IPS-20b (cell line): ENCODE measurements at regions not wholly inside any gene's neighbourhood (a gene's known extent, or its start where the extent isn't known, plus 50 kb on each side); places are given as distances from the start of the nearest gene placed in this dataset.
A peak's percentile ranks its signal among the peaks of the same experiment; 100 is the strongest.
"Not testable (repeated sequence)": the region's sequence is repeated elsewhere in the genome, so short reads cannot be mapped to it uniquely, and the experiment has no call there.

Source experiments
- H3K27ac ChIP-seq: one replicate; pipeline ENCODE4 v1.5.1; 2013; ENCODE audit warnings: low read length
- H3K27me3 ChIP-seq: 2 replicates; pipeline ENCODE4 v1.6.1; 2013; ENCODE audit warnings: mild to moderate bottlenecking, low read length, inconsistent platforms; ENCODE audit not compliant: insufficient read depth
- H3K36me3 ChIP-seq: 2 replicates; pipeline ENCODE4 v1.6.1; 2013; ENCODE audit warnings: low read depth, mild to moderate bottlenecking, inconsistent platforms, low read length, moderate library complexity; ENCODE audit not compliant: insufficient read depth
- H3K4me1 ChIP-seq: 2 replicates; pipeline ENCODE4 v1.6.1; 2013; ENCODE audit warnings: mild to moderate bottlenecking, control low read depth, inconsistent platforms, low read length, moderate library complexity; ENCODE audit not compliant: insufficient read depth
- H3K4me3 ChIP-seq: 2 replicates; pipeline ENCODE4 v1.5.1; 2013; ENCODE audit warnings: mild to moderate bottlenecking, low read length, inconsistent platforms
- H3K9ac ChIP-seq: 2 replicates; pipeline ENCODE4 v1.6.1; 2013; ENCODE audit warnings: low read depth, mild to moderate bottlenecking, inconsistent platforms, low read length, moderate library complexity
- H3K9me3 ChIP-seq: 2 replicates; pipeline ENCODE4 v1.6.1; 2013; ENCODE audit warnings: mild to moderate bottlenecking, low read depth, low read length, inconsistent platforms; ENCODE audit not compliant: insufficient read depth

- H3K36me3 ChIP-seq: no peaks in the 10 kb centered on the region
- H3K27ac ChIP-seq: no peak overlapping the region
- no peak overlapping the region for H3K4me3 ChIP-seq
- no peak overlapping the region for H3K9ac ChIP-seq
- no peaks in the 10 kb centered on the region for H3K27me3 ChIP-seq
- H3K9me3 ChIP-seq: no peaks in the 10 kb centered on the region
- no peaks in the 10 kb centered on the region for H3K4me1 ChIP-seq
Measured at GRCh38 chr6:137625100-137625661, 131.0 kb upstream of the OLIG3 start.

GRCh38 chr6:137625808-137626207, 131.6 kb upstream of the OLIG3 start:
- H3K9ac ChIP-seq: no peak overlapping the region
- peaks cover 4% of the 10 kb centered on the region; the same call in 1 of the 2 replicates for H3K4me1 ChIP-seq
- no peaks in the 10 kb centered on the region for H3K9me3 ChIP-seq
- no peaks in the 10 kb centered on the region for H3K36me3 ChIP-seq
- no peak overlapping the region for H3K4me3 ChIP-seq
- H3K27me3 ChIP-seq: no peaks in the 10 kb centered on the region
- no peak overlapping the region for H3K27ac ChIP-seq

DNA sequence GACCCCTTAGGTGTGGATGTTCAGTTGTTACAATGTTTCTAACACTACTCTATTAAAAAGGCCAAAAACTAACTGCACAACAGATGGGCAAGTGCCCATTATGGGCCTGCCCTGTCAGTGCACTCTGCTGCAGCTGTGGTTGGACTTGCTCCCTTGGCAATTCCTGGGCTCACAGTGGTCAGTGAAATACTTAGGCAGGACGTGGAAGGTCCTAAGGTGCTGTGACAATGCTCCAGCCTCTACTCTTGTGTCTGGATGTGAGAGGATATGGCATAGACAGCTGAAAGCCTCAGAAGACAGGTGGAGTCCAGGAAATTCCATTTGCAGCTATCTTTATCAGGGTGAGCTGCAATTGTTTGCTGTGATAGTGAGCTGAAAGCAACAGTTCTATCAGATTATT, 136.5 kb upstream of the OLIG3 start:
- peak overlapping the region; percentile 43; the same call in 1 of the 2 replicates for H3K9ac ChIP-seq
- no peaks in the 10 kb centered on the region for H3K27me3 ChIP-seq
- H3K27ac ChIP-seq: peak overlapping the region; percentile 0
- H3K36me3 ChIP-seq: no peaks in the 10 kb centered on the region
- no peak overlapping the region for H3K4me3 ChIP-seq
- H3K9me3 ChIP-seq: no peaks in the 10 kb centered on the region
- peaks cover 17% of the 10 kb centered on the region; the same call in 1 of the 2 replicates for H3K4me1 ChIP-seq

DNA sequence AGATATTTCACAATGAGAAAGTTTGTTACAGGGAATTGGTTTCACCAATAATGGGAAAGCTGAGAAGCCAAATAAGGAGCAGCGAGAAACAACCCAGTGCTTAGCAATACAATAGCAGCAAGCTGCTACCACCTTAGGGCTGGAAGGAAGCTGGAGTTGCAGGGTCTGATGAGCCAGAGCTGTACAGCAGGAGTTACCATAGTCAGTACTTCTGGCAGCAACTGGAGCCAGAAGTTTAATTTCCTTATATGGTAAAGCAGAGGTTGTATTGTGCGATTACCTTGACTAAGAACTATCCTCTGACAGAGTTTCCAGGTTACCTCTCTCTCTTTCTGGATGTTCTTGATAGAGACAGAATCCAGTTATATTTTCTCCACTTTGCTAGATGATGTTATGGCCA, 137.1 kb upstream of the OLIG3 start:
- Histone ChIP-seq H3K27ac (peak overlapping the region; percentile 6), H3K9ac (peak overlapping the region; percentile 44; the same call in 1 of the 2 replicates), H3K36me3 (no peaks in the 10 kb centered on the region), H3K4me1 (peaks cover 17% of the 10 kb centered on the region; the same call in 1 of the 2 replicates), H3K27me3 (no peaks in the 10 kb centered on the region), H3K4me3 (no peak overlapping the region), H3K9me3 (no peaks in the 10 kb centered on the region)

DNA sequence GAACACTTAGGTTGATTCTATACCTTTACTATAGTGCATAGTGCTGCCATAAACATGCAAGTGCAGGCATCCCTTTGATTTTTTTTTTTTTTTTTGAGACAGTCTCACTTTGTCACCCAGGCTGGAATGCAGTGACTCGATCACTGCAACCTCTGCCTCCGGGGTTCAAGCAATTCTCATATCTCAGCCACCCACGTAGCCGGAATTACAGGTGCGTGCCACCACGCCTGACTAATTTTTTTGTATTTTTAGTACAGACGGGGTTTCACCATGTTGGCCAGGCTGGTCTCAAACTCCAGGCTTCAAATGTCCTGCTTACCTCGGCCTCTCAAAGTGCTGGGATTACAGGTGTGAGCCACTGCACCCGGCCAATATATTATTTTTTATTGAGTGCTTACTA, 140.0 kb upstream of the OLIG3 start:
- H3K4me3 ChIP-seq, H3K9ac ChIP-seq, H3K27me3 ChIP-seq, H3K36me3 ChIP-seq, H3K9me3 ChIP-seq, H3K27ac ChIP-seq: not testable (repeated sequence)
- H3K4me1 ChIP-seq: peaks cover 17% of the 10 kb centered on the region; the same call in 1 of the 2 replicates

DNA sequence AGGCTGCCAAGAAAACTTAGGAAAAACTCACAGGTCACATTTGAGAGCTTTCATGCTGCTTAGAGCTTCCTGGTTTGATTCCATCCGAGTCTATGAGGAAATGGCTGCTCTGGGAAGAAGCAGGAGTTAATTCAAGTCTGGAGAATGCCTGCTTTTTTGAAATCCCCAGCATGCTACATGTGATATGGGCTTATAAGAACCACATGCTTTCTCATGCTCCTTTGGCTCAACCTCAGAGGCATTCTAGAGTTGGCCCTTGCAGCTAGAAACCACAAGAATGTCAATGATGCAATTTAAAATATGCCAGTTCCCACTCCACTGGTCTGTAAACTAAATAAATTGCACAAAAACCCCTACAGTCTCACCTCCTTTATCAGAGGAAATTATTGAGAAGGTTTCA, 142.9 kb upstream of the OLIG3 start:
- Histone ChIP-seq H3K9me3 (no peaks in the 10 kb centered on the region), H3K36me3 (no peaks in the 10 kb centered on the region)

DNA sequence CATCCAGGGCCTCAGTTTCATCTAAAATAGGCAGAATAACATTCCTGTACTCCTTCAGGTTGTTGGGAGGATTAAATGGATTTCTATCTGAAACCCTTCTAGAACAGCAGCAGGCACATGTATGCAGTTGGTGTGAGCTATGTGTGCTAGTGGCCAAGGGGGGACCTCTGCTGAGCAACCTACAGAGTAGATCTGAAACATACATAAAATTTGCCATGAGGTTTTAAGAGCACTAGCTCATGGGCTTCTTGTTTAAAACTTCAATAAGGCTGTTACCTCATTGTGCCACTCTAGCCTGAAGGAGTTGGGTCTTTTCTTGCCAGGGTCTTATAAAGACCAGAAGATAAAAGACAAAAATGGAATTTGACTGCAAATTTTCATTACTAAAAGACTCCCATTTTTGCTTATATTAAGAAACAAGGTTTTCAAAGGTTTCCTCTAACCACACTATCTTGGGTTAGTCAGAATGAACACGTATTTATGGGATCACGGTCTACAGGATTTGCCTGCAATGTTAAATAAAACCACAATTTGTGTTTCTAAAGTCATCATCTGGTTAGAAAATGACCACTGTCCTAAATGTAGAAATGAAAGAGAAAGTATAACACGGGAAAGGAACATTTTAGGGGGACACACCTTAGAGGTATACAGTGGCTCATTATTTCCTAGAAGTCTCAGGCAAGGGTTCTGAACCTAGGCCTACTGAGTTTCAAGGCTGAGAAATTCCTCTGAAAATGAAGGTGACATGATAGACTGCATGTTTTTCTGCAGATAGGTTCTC, 144.9 kb upstream of the OLIG3 start:
- Histone ChIP-seq H3K36me3 (no peaks in the 10 kb centered on the region), H3K4me1 (no peaks in the 10 kb centered on the region), H3K9ac (no peak overlapping the region), H3K27me3 (no peaks in the 10 kb centered on the region), H3K9me3 (no peaks in the 10 kb centered on the region), H3K27ac (no peak overlapping the region), H3K4me3 (no peak overlapping the region)

More for the DNA sequence above, 142.9 kb upstream of the OLIG3 start:
- H3K9ac ChIP-seq: no peak overlapping the region
- no peaks in the 10 kb centered on the region for H3K27me3 ChIP-seq
- no peak overlapping the region for H3K4me3 ChIP-seq
- H3K4me1 ChIP-seq: no peaks in the 10 kb centered on the region; the same call in 1 of the 2 replicates
- no peak overlapping the region for H3K27ac ChIP-seq

DNA sequence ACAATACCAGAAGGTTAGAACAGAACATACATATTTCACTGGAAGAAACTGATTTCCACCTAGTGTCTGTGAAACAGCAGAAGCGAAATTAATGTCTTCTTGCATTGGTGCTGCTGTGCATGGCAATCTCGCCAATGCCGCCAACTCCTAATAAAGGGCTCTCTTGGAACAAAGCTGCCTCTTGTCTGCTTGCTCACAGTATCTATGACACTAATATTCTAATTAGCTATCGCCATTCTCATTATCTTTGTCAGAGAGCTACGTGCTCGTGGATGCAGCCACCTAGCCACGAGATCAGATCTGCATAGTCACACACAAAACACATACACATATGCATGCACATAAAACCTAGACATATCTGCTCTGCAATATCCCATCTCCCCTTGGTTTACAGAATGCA, 145.9 kb upstream of the OLIG3 start:
- Histone ChIP-seq H3K27ac (no peak overlapping the region), H3K4me1 (no peaks in the 10 kb centered on the region), H3K27me3 (no peaks in the 10 kb centered on the region), H3K36me3 (no peaks in the 10 kb centered on the region), H3K9ac (no peak overlapping the region), H3K9me3 (no peaks in the 10 kb centered on the region), H3K4me3 (no peak overlapping the region)

- Histone ChIP-seq H3K27me3 (no peaks in the 10 kb centered on the region), H3K9ac (no peak overlapping the region), H3K9me3 (no peaks in the 10 kb centered on the region), H3K27ac (no peak overlapping the region), H3K36me3 (no peaks in the 10 kb centered on the region), H3K4me3 (no peak overlapping the region), H3K4me1 (no peaks in the 10 kb centered on the region)
Measured at GRCh38 chr6:137641474-137642077, 147.4 kb upstream of the OLIG3 start.

DNA sequence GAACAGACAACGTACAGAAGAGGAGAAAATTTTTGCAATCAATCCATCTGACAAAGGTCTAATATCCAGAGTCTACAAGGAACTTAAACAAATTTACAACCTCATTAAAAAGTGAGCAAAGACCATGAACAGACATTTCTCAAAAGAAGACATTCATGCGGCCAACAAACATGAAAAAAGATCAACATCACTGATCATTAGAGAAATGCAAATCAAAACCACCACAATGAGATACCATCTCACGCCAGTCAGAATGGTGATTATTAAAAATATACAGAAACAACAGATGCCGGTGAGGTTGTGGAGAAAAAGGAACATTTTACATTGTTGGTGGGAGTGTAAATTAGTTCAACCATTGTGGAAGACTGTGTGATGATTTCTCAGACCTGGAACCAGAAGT, 149.0 kb upstream of the OLIG3 start:
- not testable (repeated sequence) for H3K36me3 ChIP-seq, H3K4me3 ChIP-seq, H3K9ac ChIP-seq, H3K4me1 ChIP-seq, H3K27me3 ChIP-seq, H3K9me3 ChIP-seq, H3K27ac ChIP-seq

GRCh38 chr6:137643644-137644043, 149.4 kb upstream of the OLIG3 start:
- not testable (repeated sequence) for H3K36me3 ChIP-seq, H3K9me3 ChIP-seq, H3K27ac ChIP-seq, H3K27me3 ChIP-seq, H3K4me1 ChIP-seq, H3K9ac ChIP-seq, H3K4me3 ChIP-seq

- Histone ChIP-seq H3K27ac (no peak overlapping the region), H3K27me3 (no peaks in the 10 kb centered on the region), H3K4me1 (no peaks in the 10 kb centered on the region), H3K9me3 (no peaks in the 10 kb centered on the region), H3K36me3 (no peaks in the 10 kb centered on the region), H3K4me3 (no peak overlapping the region), H3K9ac (no peak overlapping the region)
Measured at GRCh38 chr6:137645850-137646249, 151.7 kb upstream of the OLIG3 start.
